ENCODE measurements at regions not wholly inside any gene's neighbourhood (a gene's known extent, or its start where the extent isn't known, plus 50 kb on each side); places are given as distances from the start of the nearest gene placed in this dataset.

DNA sequence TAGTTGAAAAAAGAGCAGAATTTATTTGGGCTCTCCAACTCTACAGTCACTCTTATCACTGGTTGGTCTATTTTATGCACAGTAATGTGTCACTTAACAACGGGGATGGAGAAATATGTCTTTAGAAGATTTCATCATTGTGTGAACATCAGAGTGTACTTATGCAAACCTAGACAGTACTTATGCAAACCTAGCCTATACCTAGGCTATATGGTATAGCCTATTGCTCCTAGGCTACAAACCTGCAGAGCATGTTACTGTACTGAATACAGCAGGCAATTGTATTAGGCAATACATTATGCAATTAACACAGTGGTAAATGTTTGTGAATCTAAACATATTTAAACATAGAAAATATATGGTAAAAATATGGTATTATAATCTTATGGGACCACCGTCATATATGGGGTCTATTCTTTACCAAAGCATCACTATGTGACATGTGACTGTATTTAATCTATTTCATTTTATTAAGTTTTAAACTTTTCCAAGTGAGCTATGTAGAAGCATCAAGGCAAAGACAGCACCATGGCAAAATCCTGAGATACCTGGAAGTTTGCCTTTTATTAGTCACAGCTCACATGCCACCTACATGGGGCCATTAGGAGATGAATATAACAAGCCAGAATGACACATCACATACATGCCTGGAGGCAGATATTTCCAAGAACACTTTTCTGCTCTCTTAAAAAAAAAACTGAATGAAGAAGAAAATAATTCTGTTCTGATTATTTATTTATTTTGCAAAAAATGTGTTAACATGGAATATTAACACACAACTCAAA, 537.4 kb downstream of the TUSC7 start:
- TF ChIP-seq, protein P1, sequence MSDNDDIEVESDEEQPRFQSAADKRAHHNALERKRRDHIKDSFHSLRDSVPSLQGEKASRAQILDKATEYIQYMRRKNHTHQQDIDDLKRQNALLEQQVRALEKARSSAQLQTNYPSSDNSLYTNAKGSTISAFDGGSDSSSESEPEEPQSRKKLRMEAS (IDR thresholded peaks at IDR 0.05; ENCODE audit: low read depth, low read length) = no peak
- TF ChIP-seq MYC (IDR thresholded peaks at IDR 0.05; ENCODE audit: low read depth, low read length) (no peak), POLR2A (IDR thresholded peaks at IDR 0.05; ENCODE audit: extremely low read depth, insufficient read length) (no peak)
- TF ChIP-seq, protein P2, sequence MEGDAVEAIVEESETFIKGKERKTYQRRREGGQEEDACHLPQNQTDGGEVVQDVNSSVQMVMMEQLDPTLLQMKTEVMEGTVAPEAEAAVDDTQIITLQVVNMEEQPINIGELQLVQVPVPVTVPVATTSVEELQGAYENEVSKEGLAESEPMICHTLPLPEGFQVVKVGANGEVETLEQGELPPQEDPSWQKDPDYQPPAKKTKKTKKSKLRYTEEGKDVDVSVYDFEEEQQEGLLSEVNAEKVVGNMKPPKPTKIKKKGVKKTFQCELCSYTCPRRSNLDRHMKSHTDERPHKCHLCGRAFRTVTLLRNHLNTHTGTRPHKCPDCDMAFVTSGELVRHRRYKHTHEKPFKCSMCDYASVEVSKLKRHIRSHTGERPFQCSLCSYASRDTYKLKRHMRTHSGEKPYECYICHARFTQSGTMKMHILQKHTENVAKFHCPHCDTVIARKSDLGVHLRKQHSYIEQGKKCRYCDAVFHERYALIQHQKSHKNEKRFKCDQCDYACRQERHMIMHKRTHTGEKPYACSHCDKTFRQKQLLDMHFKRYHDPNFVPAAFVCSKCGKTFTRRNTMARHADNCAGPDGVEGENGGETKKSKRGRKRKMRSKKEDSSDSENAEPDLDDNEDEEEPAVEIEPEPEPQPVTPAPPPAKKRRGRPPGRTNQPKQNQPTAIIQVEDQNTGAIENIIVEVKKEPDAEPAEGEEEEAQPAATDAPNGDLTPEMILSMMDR (IDR thresholded peaks at IDR 0.05; ENCODE audit: low read depth, low read length) = no peak
- no peak for DNase-seq (ENCODE audit: low read depth)
- H3K4me3 ChIP-seq (ENCODE audit: low read depth, low read length) = no peak overlapping the region

DNA sequence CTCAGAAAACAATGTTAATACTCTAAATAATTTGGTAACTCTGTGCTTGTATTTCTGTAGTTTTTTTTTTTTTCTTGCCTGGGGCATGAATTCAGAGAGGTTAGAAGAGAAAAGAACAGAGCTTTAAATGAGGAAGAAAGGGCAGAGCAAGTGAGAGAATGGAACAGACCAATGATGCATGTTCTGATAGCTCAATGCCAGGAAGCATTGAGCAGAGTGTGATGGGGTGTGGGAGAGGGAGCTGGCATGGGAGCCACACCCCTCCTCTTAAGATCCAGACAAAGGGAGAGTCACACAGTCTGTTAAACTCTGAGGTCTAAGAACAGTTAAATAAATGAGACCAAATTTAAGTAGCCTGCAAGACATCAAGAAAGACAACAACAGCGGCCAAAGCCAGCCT, 538.6 kb downstream of the TUSC7 start:
- no peak for DNase-seq (ENCODE audit: low read depth)
- no peak overlapping the region for H3K4me3 ChIP-seq (ENCODE audit: low read depth, low read length)
- TF ChIP-seq, protein P1 (IDR thresholded peaks at IDR 0.05; ENCODE audit: low read depth, low read length) = no peak
- TF ChIP-seq, protein P2 (IDR thresholded peaks at IDR 0.05; ENCODE audit: low read depth, low read length) = no peak
- no peak for TF ChIP-seq MYC (IDR thresholded peaks at IDR 0.05; ENCODE audit: low read depth, low read length)

DNA sequence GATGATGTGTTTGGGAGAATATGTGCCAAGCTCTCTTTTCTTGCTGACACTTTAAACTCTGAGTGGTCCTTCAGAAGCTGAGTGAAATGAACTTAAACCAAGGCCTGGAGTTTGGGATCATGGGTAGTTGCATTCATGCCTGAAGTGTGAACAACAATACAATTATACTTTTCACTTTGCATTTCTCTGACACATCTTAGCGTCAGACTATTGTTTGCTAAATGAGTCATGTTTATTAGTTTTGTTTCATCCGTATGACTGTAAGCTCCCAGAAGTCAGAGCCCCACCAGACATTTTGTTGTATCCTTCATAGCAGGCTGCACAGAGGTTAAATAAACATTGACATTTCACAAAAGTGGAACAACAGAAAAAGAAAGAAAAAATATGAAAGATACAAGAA, 542.6 kb downstream of the TUSC7 start:
- DNase-seq (ENCODE audit: low read depth) = no peak
- TF ChIP-seq, protein P1 (IDR thresholded peaks at IDR 0.05; ENCODE audit: low read depth, low read length) = no peak
- TF ChIP-seq POLR2A (IDR thresholded peaks at IDR 0.05; ENCODE audit: extremely low read depth, insufficient read length) = no peak
- TF ChIP-seq MYC (IDR thresholded peaks at IDR 0.05; ENCODE audit: low read depth, low read length) = no peak
- TF ChIP-seq, protein P2 (IDR thresholded peaks at IDR 0.05; ENCODE audit: low read depth, low read length) = no peak
- no peak overlapping the region for H3K4me3 ChIP-seq (ENCODE audit: low read depth, low read length)

DNA sequence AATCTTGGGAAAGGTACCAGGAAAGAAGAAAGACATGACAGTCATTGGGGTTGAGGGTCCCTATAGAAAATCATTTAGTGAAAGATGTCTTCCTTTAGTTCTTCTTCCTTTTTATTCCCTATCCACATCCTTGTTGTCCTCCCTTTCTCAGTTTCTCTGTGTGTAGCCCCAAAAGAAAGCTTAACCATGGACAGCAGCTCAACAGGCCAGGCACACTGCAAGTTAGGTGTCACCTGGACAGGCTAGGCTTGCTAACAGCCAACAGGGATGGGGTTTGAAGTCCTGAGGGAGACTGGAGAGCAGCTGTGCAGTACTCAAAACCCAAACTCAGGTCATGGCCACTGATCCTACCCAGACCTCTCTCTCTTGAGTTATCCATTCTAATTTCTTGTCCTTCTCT, 543.1 kb downstream of the TUSC7 start:
- no peak overlapping the region for H3K4me3 ChIP-seq (ENCODE audit: low read depth, low read length)
- DNase-seq (ENCODE audit: low read depth) = no peak
- TF ChIP-seq, protein P1 (IDR thresholded peaks at IDR 0.05; ENCODE audit: low read depth, low read length) = no peak
- TF ChIP-seq, protein P2 (IDR thresholded peaks at IDR 0.05; ENCODE audit: low read depth, low read length) = no peak
- no peak for TF ChIP-seq MYC (IDR thresholded peaks at IDR 0.05; ENCODE audit: low read depth, low read length)
- no peak for TF ChIP-seq POLR2A (IDR thresholded peaks at IDR 0.05; ENCODE audit: extremely low read depth, insufficient read length)

DNA sequence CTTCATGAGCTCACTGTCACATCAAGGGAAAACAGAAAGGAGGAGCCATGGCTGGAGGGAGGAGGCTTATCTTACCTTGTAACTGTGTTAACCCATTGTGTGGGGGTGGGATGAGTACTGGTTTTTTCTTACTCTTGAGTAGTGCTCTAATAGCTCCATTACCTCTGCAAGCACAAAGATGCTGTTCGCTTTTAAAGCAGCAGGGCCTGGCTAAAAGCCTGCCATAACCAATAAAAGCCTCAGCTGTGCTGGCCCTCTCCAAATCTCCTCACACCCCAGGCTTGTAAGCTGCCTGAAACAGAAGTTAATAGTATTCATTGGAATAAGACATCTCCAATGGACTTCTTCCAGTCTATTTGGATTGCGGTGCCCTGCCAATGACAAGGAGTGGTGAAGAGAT, 544.1 kb downstream of the TUSC7 start:
- TF ChIP-seq, protein P1 (IDR thresholded peaks at IDR 0.05; ENCODE audit: low read depth, low read length) = no peak
- TF ChIP-seq MYC (IDR thresholded peaks at IDR 0.05; ENCODE audit: low read depth, low read length) (no peak), POLR2A (IDR thresholded peaks at IDR 0.05; ENCODE audit: extremely low read depth, insufficient read length) (no peak)
- TF ChIP-seq, protein P2 (IDR thresholded peaks at IDR 0.05; ENCODE audit: low read depth, low read length) = no peak
- no peak for DNase-seq (ENCODE audit: low read depth)
- no peak overlapping the region for H3K4me3 ChIP-seq (ENCODE audit: low read depth, low read length)
